NCI-H748 treated with DMSO at 0.1 percent for 48 hours (cell line): ENCODE measurements at regions not wholly inside any gene's neighbourhood (a gene's known extent, or its start where the extent isn't known, plus 50 kb on each side); places are given as distances from the start of the nearest gene placed in this dataset.

Experiments
- DNase-seq: peaks from one replicate; lab custom pipeline; 2025; lab: John Stamatoyannopoulos, UW

GRCh38 chr6:105793130-105793529 lies 293.0 kb upstream of the PRDM1 start:
- no peak for DNase-seq

- no peak for DNase-seq
Measured at GRCh38 chr6:105791583-105792318, 294.4 kb upstream of the PRDM1 start.

GRCh38 chr6:105791179-105791578 lies 295.0 kb upstream of the PRDM1 start:
- DNase-seq: no peak

GRCh38 chr6:105790635-105791034 lies 295.5 kb upstream of the PRDM1 start:
- no peak for DNase-seq

- DNase-seq: no peak
Measured at GRCh38 chr6:105789935-105790334, 296.2 kb upstream of the PRDM1 start.

- no peak for DNase-seq
Measured at GRCh38 chr6:105787747-105788146, 298.4 kb upstream of the PRDM1 start.

GRCh38 chr6:105786890-105787655 lies 299.1 kb upstream of the PRDM1 start:
- DNase-seq: no peak

GRCh38 chr6:105786449-105786848 lies 299.7 kb upstream of the PRDM1 start:
- no peak for DNase-seq

GRCh38 chr6:105785066-105785811 lies 300.9 kb upstream of the PRDM1 start:
- DNase-seq: no peak

- DNase-seq: no peak
Measured at GRCh38 chr6:105784179-105784578, 302.0 kb upstream of the PRDM1 start.

GRCh38 chr6:105783333-105783935 lies 302.7 kb upstream of the PRDM1 start:
- DNase-seq: no peak

- no peak for DNase-seq
Measured at GRCh38 chr6:105781915-105782314, 304.2 kb upstream of the PRDM1 start.

GRCh38 chr6:105781248-105781647 lies 304.9 kb upstream of the PRDM1 start:
- no peak for DNase-seq

- no peak for DNase-seq
Measured at GRCh38 chr6:105780146-105780860, 305.8 kb upstream of the PRDM1 start.

- no peak for DNase-seq
Measured at GRCh38 chr6:105779110-105779509, 307.0 kb upstream of the PRDM1 start.

GRCh38 chr6:105775095-105775494 lies 311.0 kb upstream of the PRDM1 start:
- no peak for DNase-seq

- no peak for DNase-seq
Measured at GRCh38 chr6:105774247-105774646, 311.9 kb upstream of the PRDM1 start.

GRCh38 chr6:105771313-105771970 lies 314.7 kb upstream of the PRDM1 start:
- no peak for DNase-seq

GRCh38 chr6:105769987-105770386 lies 316.1 kb upstream of the PRDM1 start:
- no peak for DNase-seq

- DNase-seq: no peak
Measured at GRCh38 chr6:105769197-105769596, 316.9 kb upstream of the PRDM1 start.

- no peak for DNase-seq
Measured at GRCh38 chr6:105767541-105767940, 318.6 kb upstream of the PRDM1 start.
